ENCODE measurements at regions not wholly inside any gene's neighbourhood (a gene's known extent, or its start where the extent isn't known, plus 50 kb on each side); places are given as distances from the start of the nearest gene placed in this dataset.

DNA sequence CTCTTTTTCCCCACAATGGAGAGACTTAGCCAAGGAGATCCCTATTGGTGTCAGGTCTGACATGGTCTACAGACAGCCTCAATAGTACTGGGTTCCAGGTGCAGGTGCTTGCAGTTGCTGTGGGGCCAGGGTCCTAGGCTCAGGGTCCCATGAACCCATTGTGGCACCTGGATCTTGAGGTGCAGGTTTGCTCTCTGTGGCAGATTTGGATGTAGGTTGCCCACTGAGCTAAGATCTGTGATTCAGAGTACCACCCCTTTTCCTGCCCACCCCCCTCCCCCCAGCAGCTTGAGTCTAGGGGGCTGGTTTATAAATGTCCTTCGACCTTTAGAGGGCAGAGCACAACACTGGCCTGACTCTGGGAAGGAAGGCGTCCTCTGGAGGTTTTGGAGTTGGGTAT, 147.0 kb downstream of the APIP start:
- no peak for TF ChIP-seq FOXP2 (optimal IDR thresholded peaks at IDR 0.05; ENCODE audit: borderline replicate concordance, extremely low read depth, extremely low read length, insufficient read depth)
- TF ChIP-seq, protein P1, sequence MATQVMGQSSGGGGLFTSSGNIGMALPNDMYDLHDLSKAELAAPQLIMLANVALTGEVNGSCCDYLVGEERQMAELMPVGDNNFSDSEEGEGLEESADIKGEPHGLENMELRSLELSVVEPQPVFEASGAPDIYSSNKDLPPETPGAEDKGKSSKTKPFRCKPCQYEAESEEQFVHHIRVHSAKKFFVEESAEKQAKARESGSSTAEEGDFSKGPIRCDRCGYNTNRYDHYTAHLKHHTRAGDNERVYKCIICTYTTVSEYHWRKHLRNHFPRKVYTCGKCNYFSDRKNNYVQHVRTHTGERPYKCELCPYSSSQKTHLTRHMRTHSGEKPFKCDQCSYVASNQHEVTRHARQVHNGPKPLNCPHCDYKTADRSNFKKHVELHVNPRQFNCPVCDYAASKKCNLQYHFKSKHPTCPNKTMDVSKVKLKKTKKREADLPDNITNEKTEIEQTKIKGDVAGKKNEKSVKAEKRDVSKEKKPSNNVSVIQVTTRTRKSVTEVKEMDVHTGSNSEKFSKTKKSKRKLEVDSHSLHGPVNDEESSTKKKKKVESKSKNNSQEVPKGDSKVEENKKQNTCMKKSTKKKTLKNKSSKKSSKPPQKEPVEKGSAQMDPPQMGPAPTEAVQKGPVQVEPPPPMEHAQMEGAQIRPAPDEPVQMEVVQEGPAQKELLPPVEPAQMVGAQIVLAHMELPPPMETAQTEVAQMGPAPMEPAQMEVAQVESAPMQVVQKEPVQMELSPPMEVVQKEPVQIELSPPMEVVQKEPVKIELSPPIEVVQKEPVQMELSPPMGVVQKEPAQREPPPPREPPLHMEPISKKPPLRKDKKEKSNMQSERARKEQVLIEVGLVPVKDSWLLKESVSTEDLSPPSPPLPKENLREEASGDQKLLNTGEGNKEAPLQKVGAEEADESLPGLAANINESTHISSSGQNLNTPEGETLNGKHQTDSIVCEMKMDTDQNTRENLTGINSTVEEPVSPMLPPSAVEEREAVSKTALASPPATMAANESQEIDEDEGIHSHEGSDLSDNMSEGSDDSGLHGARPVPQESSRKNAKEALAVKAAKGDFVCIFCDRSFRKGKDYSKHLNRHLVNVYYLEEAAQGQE (IDR thresholded peaks at IDR 0.05; ENCODE audit: insufficient read depth in 1 of 2, low read depth in 2 of 2, low read length in 2 of 2): no peak
- TF ChIP-seq SIN3A (IDR thresholded peaks at IDR 0.05; ENCODE audit: borderline replicate concordance, insufficient read depth, low read length): no peak
- no peak for TF ChIP-seq POLR2AphosphoS5 (IDR thresholded peaks at IDR 0.05; ENCODE audit: low read depth, low read length)
- no peak for TF ChIP-seq TAF1 (IDR thresholded peaks at IDR 0.05; ENCODE audit: borderline replicate concordance, insufficient read depth, low read length)

DNA sequence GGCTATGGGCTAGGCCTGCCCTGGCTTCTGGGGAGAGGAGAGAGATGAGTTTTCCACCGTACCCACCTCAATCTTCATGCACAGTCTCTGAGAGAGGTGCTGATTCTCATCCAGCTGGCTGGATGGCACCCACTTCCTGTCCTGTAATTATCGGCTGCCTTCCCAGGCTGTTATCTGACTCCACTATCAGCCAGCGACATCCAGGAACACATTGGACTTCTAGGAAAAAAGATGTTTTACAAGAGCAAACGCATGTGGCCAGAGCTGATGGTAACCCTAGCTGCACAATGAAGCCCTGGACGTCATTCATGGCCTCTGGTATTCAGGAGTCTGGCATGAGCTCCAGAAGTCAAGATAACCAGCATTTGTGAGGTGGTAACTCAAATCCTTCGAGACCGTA, 137.4 kb downstream of the EHF start:
- no peak for TF ChIP-seq TAF1 (IDR thresholded peaks at IDR 0.05; ENCODE audit: borderline replicate concordance, insufficient read depth, low read length)
- TF ChIP-seq, protein P1 (IDR thresholded peaks at IDR 0.05; ENCODE audit: insufficient read depth in 1 of 2, low read depth in 2 of 2, low read length in 2 of 2): no peak
- TF ChIP-seq POLR2AphosphoS5 (IDR thresholded peaks at IDR 0.05; ENCODE audit: low read depth, low read length): no peak
- no peak for TF ChIP-seq FOXP2 (optimal IDR thresholded peaks at IDR 0.05; ENCODE audit: borderline replicate concordance, extremely low read depth, extremely low read length, insufficient read depth)
- TF ChIP-seq SIN3A (IDR thresholded peaks at IDR 0.05; ENCODE audit: borderline replicate concordance, insufficient read depth, low read length): no peak

DNA sequence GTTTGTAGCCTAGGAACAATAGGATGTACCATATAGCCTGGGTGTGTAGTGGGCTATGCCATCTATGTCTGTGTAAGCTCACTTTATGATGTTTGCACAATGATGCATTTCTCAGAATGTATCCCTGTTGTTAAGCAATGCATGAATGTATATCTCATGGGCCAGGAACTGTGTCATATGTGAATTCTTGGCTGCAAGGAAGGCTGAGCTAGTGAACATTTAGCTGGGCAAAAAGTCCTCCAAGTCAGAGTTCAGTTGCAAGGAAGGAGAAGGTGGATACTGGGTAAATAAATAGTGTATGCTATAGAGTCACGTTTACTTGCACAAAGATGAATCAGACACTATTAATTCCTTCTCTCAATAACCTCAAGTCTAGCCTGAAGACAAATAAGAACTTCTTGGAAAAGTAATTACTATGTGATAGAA, 136.1 kb downstream of the EHF start:
- no peak for TF ChIP-seq SIN3A (IDR thresholded peaks at IDR 0.05; ENCODE audit: borderline replicate concordance, insufficient read depth, low read length)
- TF ChIP-seq, protein P1 (IDR thresholded peaks at IDR 0.05; ENCODE audit: insufficient read depth in 1 of 2, low read depth in 2 of 2, low read length in 2 of 2): no peak
- no peak for TF ChIP-seq TAF1 (IDR thresholded peaks at IDR 0.05; ENCODE audit: borderline replicate concordance, insufficient read depth, low read length)
- TF ChIP-seq FOXP2 (optimal IDR thresholded peaks at IDR 0.05; ENCODE audit: borderline replicate concordance, extremely low read depth, extremely low read length, insufficient read depth): no peak
- no peak for TF ChIP-seq POLR2AphosphoS5 (IDR thresholded peaks at IDR 0.05; ENCODE audit: low read depth, low read length)

DNA sequence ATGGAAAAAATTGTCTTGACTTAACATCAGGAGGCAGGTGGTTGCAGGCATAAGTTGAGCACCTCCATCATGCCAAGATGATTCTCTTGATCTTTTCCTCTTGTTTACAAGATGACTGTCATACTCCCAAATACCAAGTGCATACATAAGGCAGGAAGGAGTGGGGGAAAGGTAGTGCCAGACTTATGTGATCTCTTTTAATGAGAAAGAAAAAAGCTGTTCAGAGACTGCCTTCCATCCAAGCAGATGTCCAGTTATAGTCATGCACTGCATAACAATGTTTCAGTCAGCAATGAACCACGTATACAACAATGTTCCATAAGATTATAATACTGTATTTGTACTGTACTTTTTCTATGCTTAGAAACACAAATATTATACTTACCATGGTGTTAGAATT, 135.7 kb downstream of the EHF start:
- TF ChIP-seq TAF1 (IDR thresholded peaks at IDR 0.05; ENCODE audit: borderline replicate concordance, insufficient read depth, low read length): no peak
- no peak for TF ChIP-seq POLR2AphosphoS5 (IDR thresholded peaks at IDR 0.05; ENCODE audit: low read depth, low read length)
- TF ChIP-seq FOXP2 (optimal IDR thresholded peaks at IDR 0.05; ENCODE audit: borderline replicate concordance, extremely low read depth, extremely low read length, insufficient read depth): no peak
- TF ChIP-seq, protein P1 (IDR thresholded peaks at IDR 0.05; ENCODE audit: insufficient read depth in 1 of 2, low read depth in 2 of 2, low read length in 2 of 2): no peak
- no peak for TF ChIP-seq SIN3A (IDR thresholded peaks at IDR 0.05; ENCODE audit: borderline replicate concordance, insufficient read depth, low read length)

DNA sequence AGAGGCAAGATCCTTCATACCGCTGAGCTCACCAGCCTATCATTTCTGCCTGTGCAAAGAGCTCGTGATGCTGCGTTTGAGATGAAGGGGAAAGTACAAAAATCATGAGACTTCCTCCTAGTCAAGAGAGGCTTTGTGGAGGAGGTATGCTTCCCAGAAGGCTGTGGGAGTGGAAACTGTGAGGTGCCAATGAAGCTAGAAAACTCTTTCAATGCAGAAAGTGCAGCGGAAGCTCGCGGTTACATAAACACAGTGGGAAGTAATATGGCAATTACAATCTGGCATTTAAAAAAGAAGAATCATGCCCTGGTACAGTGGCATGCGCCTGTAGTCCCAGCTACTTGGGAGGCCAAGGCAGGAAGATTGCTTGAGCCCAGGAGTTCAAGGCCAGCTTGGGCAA, 134.8 kb downstream of the EHF start:
- TF ChIP-seq SIN3A (IDR thresholded peaks at IDR 0.05; ENCODE audit: borderline replicate concordance, insufficient read depth, low read length) (no peak), TAF1 (IDR thresholded peaks at IDR 0.05; ENCODE audit: borderline replicate concordance, insufficient read depth, low read length) (no peak), POLR2AphosphoS5 (IDR thresholded peaks at IDR 0.05; ENCODE audit: low read depth, low read length) (no peak), FOXP2 (optimal IDR thresholded peaks at IDR 0.05; ENCODE audit: borderline replicate concordance, extremely low read depth, extremely low read length, insufficient read depth) (no peak)
- TF ChIP-seq, protein P1 (IDR thresholded peaks at IDR 0.05; ENCODE audit: insufficient read depth in 1 of 2, low read depth in 2 of 2, low read length in 2 of 2): no peak
